ENCODE measurements at regions not wholly inside any gene's neighbourhood (a gene's known extent, or its start where the extent isn't known, plus 50 kb on each side); places are given as distances from the start of the nearest gene placed in this dataset.

DNA sequence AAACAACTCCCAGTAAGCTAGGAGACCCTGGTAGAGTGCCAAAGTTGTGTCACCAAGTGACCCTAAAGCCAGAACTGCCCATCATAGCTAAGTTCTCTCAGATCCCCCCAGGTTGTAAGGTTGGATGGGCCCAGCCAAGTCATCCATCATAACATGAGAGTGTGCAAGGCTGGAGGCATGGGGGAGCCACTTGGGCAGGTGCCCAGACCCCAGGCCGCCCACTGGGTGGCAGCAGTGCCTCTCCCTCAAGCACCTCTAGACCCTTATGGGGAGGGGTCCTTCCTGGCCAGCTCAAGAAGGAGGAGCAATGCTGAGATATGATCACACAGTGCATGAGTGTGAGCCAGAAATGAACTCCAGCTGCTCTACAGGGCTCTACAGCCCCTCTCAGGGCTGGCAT lies 154.5 kb downstream of the MYLK4 start:
- no TSS peak for BruUV-seq (replicated peaks)
- Histone ChIP-seq H4K20me1 (ENCODE audit: low read length) (no peaks in the 10 kb centered on the region), H3K9me2 (replicated peaks; ENCODE audit: low read length) (no peaks in the 10 kb centered on the region), H3K27ac (ENCODE audit: low read length) (no peak overlapping the region), H3K27me3 (ENCODE audit: low read length) (no peaks in the 10 kb centered on the region), H2AFZ (ENCODE audit: low read length) (no peak overlapping the region), H3K4me3 (ENCODE audit: low read length) (no peak overlapping the region), H3K9ac (ENCODE audit: low read length) (no peak overlapping the region), H3F3A (ENCODE audit: low read length, unreplicated experiment) (no peaks in the 10 kb centered on the region), H3K9me3 (ENCODE audit: low read length) (no peaks in the 10 kb centered on the region), H3K36me3 (ENCODE audit: low read depth, low read length) (no peaks in the 10 kb centered on the region), H3K4me1 (ENCODE audit: insufficient read depth, low read length) (no peaks in the 10 kb centered on the region), H3K4me2 (ENCODE audit: low read length) (no peak overlapping the region), H3K79me2 (ENCODE audit: low read length) (no peaks in the 10 kb centered on the region)
- no peak for ATAC-seq
- TF ChIP-seq, protein P1, sequence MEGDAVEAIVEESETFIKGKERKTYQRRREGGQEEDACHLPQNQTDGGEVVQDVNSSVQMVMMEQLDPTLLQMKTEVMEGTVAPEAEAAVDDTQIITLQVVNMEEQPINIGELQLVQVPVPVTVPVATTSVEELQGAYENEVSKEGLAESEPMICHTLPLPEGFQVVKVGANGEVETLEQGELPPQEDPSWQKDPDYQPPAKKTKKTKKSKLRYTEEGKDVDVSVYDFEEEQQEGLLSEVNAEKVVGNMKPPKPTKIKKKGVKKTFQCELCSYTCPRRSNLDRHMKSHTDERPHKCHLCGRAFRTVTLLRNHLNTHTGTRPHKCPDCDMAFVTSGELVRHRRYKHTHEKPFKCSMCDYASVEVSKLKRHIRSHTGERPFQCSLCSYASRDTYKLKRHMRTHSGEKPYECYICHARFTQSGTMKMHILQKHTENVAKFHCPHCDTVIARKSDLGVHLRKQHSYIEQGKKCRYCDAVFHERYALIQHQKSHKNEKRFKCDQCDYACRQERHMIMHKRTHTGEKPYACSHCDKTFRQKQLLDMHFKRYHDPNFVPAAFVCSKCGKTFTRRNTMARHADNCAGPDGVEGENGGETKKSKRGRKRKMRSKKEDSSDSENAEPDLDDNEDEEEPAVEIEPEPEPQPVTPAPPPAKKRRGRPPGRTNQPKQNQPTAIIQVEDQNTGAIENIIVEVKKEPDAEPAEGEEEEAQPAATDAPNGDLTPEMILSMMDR (conservative IDR thresholded peaks at IDR 0.05; ENCODE audit: low read depth, low read length) = peak; percentile 57
- TF ChIP-seq EZH2phosphoT487 (IDR thresholded peaks at IDR 0.05; ENCODE audit: borderline replicate concordance, low read length) (no peak), EZH2 (IDR thresholded peaks at IDR 0.05; ENCODE audit: low read length, unreplicated experiment) (no peak)
- POLR2A ChIA-PET (ENCODE audit: unreplicated experiment) = no interaction called here
- intact Hi-C loops (cut with micrococcal nuclease) = no loop called here
- no peak for DNase-seq
- CTCF ChIA-PET = no interaction called here

DNA sequence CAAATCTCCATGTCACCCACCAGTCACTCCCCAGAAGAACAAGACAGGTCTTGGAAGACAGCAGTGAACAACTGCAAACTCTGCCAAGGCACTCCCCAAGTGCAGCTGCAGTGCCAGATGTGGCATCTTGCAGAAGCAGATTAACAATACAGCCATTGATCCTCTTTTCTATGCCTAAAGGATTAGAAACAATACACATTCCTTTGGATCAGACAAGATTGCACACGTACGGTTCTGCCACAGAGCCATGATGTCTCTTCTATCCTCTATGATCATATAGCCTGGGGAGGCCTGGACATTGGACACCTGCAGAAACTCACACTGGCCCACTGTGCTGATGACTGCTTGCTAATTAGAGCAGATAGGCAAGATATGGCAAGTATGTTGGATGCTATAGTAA lies 155.9 kb downstream of the MYLK4 start:
- DNase-seq (no peak), ATAC-seq (no peak)
- no TSS peak for BruUV-seq (replicated peaks)
- ChIA-PET CTCF (no interaction called here), POLR2A (ENCODE audit: unreplicated experiment) (no interaction called here)
- H3F3A ChIP-seq (ENCODE audit: low read length, unreplicated experiment) = no peaks in the 10 kb centered on the region
- no peak overlapping the region for H3K4me2 ChIP-seq (ENCODE audit: low read length)
- no peaks in the 10 kb centered on the region for H3K36me3 ChIP-seq (ENCODE audit: low read depth, low read length)
- no peak overlapping the region for H3K27ac ChIP-seq (ENCODE audit: low read length)
- H3K4me3 ChIP-seq (ENCODE audit: low read length) = no peak overlapping the region
- no peak overlapping the region for H3K9ac ChIP-seq (ENCODE audit: low read length)
- H3K9me3 ChIP-seq (ENCODE audit: low read length) = no peaks in the 10 kb centered on the region
- intact Hi-C loops (cut with micrococcal nuclease) = no loop called here
- no peaks in the 10 kb centered on the region for H3K27me3 ChIP-seq (ENCODE audit: low read length)
- no peak for TF ChIP-seq EZH2phosphoT487 (IDR thresholded peaks at IDR 0.05; ENCODE audit: borderline replicate concordance, low read length)
- H2AFZ ChIP-seq (ENCODE audit: low read length) = no peak overlapping the region
- H3K4me1 ChIP-seq (ENCODE audit: insufficient read depth, low read length) = peaks cover 2% of the 10 kb centered on the region
- H4K20me1 ChIP-seq (ENCODE audit: low read length) = no peaks in the 10 kb centered on the region
- H3K79me2 ChIP-seq (ENCODE audit: low read length) = no peaks in the 10 kb centered on the region
- H3K9me2 ChIP-seq (replicated peaks; ENCODE audit: low read length) = no peaks in the 10 kb centered on the region

GRCh38 chr6:2593167-2593566 lies 157.6 kb downstream of the MYLK4 start:
- no peak overlapping the region for H2AFZ ChIP-seq (ENCODE audit: low read length)

More at GRCh38 chr6:2593167-2593566, 157.6 kb downstream of the MYLK4 start:
- Histone ChIP-seq H3K27me3 (ENCODE audit: low read length) (no peaks in the 10 kb centered on the region), H3K36me3 (ENCODE audit: low read depth, low read length) (no peaks in the 10 kb centered on the region), H3K9me2 (replicated peaks; ENCODE audit: low read length) (no peaks in the 10 kb centered on the region), H4K20me1 (ENCODE audit: low read length) (no peaks in the 10 kb centered on the region), H3F3A (ENCODE audit: low read length, unreplicated experiment) (no peaks in the 10 kb centered on the region), H3K9me3 (ENCODE audit: low read length) (no peaks in the 10 kb centered on the region), H3K9ac (ENCODE audit: low read length) (no peak overlapping the region), H3K27ac (ENCODE audit: low read length) (no peak overlapping the region), H3K4me3 (ENCODE audit: low read length) (no peak overlapping the region), H3K4me1 (ENCODE audit: insufficient read depth, low read length) (peaks cover 14% of the 10 kb centered on the region), H3K4me2 (ENCODE audit: low read length) (no peak overlapping the region), H3K79me2 (ENCODE audit: low read length) (no peaks in the 10 kb centered on the region)
- intact Hi-C loops (cut with micrococcal nuclease) = no loop called here
- ChIA-PET POLR2A (ENCODE audit: unreplicated experiment) (interaction anchor here (0.6 kb wide), 1 partner anchor 10 kb away, joined by 5 read pairs; no protein-coding TSS in a partner anchor), CTCF (no interaction called here)
- BruUV-seq (replicated peaks) = no TSS peak
- no peak for ATAC-seq
- no peak for DNase-seq
- TF ChIP-seq EZH2 (IDR thresholded peaks at IDR 0.05; ENCODE audit: low read length, unreplicated experiment) (no peak), EZH2phosphoT487 (IDR thresholded peaks at IDR 0.05; ENCODE audit: borderline replicate concordance, low read length) (no peak)
- TF ChIP-seq, protein P1 (conservative IDR thresholded peaks at IDR 0.05; ENCODE audit: low read depth, low read length) = no peak

Data from PC-3 (cell line).